ENCODE measurements at regions not wholly inside any gene's neighbourhood (a gene's known extent, or its start where the extent isn't known, plus 50 kb on each side); places are given as distances from the start of the nearest gene placed in this dataset.

DNA sequence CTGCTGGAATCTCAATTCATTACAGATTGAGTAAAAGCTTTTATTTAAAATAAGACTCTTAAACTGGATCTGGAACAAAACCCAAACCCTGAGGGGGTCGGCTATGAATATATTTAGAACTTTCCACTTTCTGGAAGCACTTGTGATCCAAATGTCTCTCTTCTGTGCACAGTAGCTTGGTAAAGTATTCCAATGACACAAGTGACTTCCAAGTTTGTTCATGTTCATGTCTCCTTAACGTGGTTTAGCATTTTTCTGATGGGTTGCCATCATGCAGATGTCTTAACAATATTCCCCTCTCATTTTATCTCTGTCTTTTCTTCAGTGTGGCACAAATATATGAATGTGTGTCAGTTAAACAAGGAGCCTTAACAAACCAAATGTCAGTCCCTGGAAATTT, 191.9 kb upstream of the SORCS1 start:
- no peaks in the 10 kb centered on the region for H3K4me1 Mint-ChIP-seq
- H3K9me3 Mint-ChIP-seq, result peaks cover 0 to 5% (median 0%) of the 10 kb centered on the region in 7 donors
- no peak for DNase-seq
- no peak for ATAC-seq (ENCODE audit: low read depth in 2 of 2)
- no peaks in the 10 kb centered on the region for H3K27me3 Mint-ChIP-seq
- H3K27ac Mint-ChIP-seq, result no peak overlapping the region
- H3K36me3 Mint-ChIP-seq, result no peaks in the 10 kb centered on the region
- H3K4me3 Mint-ChIP-seq, result no peak overlapping the region

DNA sequence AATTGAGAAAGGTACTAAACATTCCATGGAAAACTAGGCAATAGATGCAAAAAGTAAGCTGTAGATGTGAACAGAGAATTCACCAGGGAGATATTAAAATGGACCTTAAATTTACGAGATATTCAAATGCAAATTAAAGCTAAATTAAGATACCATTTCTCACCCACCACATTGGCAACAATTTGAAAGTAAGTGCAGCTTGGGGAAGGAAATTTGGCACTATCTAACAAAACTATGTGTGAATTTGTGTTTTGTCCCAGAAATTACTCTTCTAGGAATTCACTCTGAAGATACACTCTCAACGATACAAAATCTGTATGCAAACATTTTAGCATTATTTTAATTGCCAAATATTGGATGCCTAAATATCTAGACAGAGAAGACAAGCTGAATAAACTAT, 178.2 kb upstream of the SORCS1 start:
- ATAC-seq (ENCODE audit: low read depth in 2 of 2), result no peak
- Mint-ChIP-seq H3K27me3 (no peaks in the 10 kb centered on the region), H3K27ac (no peak overlapping the region), H3K4me3 (no peak overlapping the region), H3K4me1 (no peaks in the 10 kb centered on the region), H3K36me3 (no peaks in the 10 kb centered on the region), H3K9me3 (peaks cover 0 to 30% (median 4%) of the 10 kb centered on the region in 7 donors)
- DNase-seq, result no peak

- H3K27ac Mint-ChIP-seq, result no peak overlapping the region
- H3K4me3 Mint-ChIP-seq, result no peak overlapping the region
- no peaks in the 10 kb centered on the region for H3K36me3 Mint-ChIP-seq
- no peaks in the 10 kb centered on the region for H3K4me1 Mint-ChIP-seq
- no peak for DNase-seq
- no peaks in the 10 kb centered on the region for H3K27me3 Mint-ChIP-seq
- no peak for ATAC-seq (ENCODE audit: low read depth in 2 of 2)
- peaks cover 0 to 30% (median 4%) of the 10 kb centered on the region in 7 donors for H3K9me3 Mint-ChIP-seq
Observed at GRCh38 chr10:107341281-107341680, 176.8 kb upstream of the SORCS1 start.

DNA sequence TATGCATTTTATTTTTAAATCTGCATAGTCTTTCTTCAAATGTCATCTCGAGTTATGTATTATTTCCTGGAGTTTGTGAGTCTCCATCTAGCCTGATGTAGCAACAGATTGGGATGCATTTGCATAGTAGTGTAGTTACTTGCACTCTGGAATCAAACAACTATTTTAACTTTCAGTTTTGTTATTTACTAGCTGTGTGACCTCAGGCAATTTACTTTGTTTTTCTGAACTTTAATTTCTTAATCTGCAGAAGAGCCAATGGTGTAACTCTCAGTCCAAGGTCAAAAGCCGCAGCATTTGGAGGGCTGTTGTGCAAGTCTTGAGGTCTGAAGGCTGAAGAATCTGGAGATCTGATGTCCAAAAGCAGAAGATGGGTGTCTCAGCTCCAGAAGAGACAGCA, 175.8 kb upstream of the SORCS1 start:
- H3K36me3 Mint-ChIP-seq, result no peaks in the 10 kb centered on the region
- H3K4me1 Mint-ChIP-seq, result no peaks in the 10 kb centered on the region
- no peaks in the 10 kb centered on the region for H3K27me3 Mint-ChIP-seq
- H3K4me3 Mint-ChIP-seq, result no peak overlapping the region
- no peak overlapping the region for H3K27ac Mint-ChIP-seq
- H3K9me3 Mint-ChIP-seq, result peaks cover 0 to 24% (median 3%) of the 10 kb centered on the region in 7 donors
- DNase-seq (no peak), ATAC-seq (ENCODE audit: low read depth in 2 of 2) (no peak)

DNA sequence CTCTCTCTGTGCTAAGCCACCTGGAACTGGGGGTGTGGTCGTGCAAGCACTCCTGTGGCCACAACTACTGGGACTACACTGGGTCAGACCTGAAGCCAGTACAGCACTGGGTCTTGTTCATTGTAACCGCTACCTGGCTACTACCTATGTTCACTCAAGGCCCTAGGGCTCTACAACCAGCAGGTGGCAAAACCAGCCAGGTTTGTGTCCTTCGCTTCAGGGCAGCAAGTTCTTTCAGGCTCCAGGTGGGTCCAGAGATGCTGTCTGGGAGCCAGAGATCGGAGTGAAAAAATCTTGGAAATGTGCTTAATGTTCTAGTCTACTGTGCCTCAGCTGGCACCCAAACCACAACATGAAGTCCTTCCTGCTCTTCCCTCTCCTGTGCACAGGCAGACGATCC, 171.6 kb upstream of the SORCS1 start:
- no peak for ATAC-seq (ENCODE audit: low read depth in 2 of 2)
- Mint-ChIP-seq H3K27ac (no peak overlapping the region), H3K27me3 (no peaks in the 10 kb centered on the region), H3K36me3 (no peaks in the 10 kb centered on the region), H3K9me3 (peaks cover 0 to 5% (median 0%) of the 10 kb centered on the region in 7 donors), H3K4me3 (no peak overlapping the region), H3K4me1 (no peaks in the 10 kb centered on the region)
- no peak for DNase-seq

DNA sequence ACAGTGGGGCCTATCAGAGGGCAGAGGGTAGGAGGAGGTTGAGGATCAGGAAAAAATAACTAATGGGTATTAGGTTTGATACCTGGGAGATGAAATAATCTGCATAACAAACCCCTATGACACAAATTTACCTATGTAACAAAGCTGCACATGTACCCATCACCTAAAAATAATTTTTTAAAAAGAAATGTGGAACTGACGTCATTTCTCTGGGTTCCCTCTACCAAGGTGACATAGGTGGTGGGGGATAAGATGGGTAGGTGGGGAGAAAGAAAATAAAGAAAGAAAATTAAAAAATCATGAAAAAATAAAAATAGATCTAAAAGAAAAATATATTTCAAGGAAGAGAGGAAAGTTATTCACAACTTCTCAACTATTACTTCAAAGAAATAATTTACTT, 153.1 kb upstream of the SORCS1 start:
- H3K27me3 Mint-ChIP-seq, result no peaks in the 10 kb centered on the region
- ATAC-seq (ENCODE audit: low read depth in 2 of 2) (no peak), DNase-seq (no peak)
- peaks cover 0 to 2% (median 0%) of the 10 kb centered on the region in 7 donors for H3K9me3 Mint-ChIP-seq
- no peak overlapping the region for H3K27ac Mint-ChIP-seq
- H3K4me1 Mint-ChIP-seq, result no peaks in the 10 kb centered on the region
- no peaks in the 10 kb centered on the region for H3K36me3 Mint-ChIP-seq
- H3K4me3 Mint-ChIP-seq, result no peak overlapping the region

DNA sequence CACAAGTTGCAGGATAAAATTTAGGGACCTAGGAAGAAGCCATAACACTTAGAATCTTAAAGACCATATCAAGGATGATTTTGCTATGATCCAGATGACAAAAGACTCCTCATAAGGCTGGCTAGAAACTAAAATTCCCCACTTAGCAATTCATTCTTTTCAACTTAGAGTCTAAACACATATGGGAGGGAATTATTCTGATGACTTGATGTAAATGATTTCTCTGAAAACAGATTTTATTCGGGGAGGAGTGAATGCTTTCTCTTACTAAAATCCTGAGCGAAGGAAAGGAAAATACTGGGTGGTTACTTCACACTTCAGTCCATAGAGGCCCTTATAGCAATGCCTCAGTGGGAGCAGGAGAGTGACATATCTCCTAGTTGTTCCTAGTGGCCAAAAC, 138.7 kb upstream of the SORCS1 start:
- Mint-ChIP-seq H3K4me3 (no peak overlapping the region), H3K36me3 (no peaks in the 10 kb centered on the region), H3K9me3 (peaks cover 0 to 20% (median 5%) of the 10 kb centered on the region in 7 donors), H3K27ac (no peak overlapping the region), H3K27me3 (no peaks in the 10 kb centered on the region), H3K4me1 (no peaks in the 10 kb centered on the region)
- no peak for ATAC-seq (ENCODE audit: low read depth in 2 of 2)
- no peak for DNase-seq

- no peak overlapping the region for H3K27ac Mint-ChIP-seq
- H3K4me1 Mint-ChIP-seq, result no peaks in the 10 kb centered on the region
- H3K27me3 Mint-ChIP-seq, result no peaks in the 10 kb centered on the region
- H3K4me3 Mint-ChIP-seq, result no peak overlapping the region
- DNase-seq, result no peak
- no peaks in the 10 kb centered on the region for H3K36me3 Mint-ChIP-seq
- no peak for ATAC-seq (ENCODE audit: low read depth in 2 of 2)
- peaks cover 0 to 15% (median 5%) of the 10 kb centered on the region in 7 donors for H3K9me3 Mint-ChIP-seq
Observed at GRCh38 chr10:107299606-107300005, 135.1 kb upstream of the SORCS1 start.

DNA sequence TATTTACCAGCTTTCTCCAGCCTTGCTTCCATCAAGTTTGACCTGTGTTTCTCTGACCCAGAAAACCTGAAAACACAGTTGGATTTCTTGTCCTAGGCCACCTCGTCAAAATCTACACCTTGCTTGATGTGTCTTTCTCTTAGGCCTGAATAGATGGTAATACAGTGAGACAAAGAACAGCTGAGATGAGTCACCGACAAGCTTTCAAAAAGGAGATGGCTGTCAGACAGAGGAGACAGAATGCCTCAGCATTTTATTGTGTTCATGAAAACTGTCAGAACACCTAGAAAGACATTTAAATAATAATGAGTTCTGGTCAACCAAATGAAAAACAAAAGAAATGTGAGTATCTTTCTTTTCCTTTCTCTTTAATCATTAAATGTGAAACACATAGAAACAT, 119.7 kb upstream of the SORCS1 start:
- Mint-ChIP-seq H3K9me3 (peaks cover 0 to 30% (median 8%) of the 10 kb centered on the region in 7 donors), H3K27ac (no peak overlapping the region), H3K4me1 (no peaks in the 10 kb centered on the region)

DNA sequence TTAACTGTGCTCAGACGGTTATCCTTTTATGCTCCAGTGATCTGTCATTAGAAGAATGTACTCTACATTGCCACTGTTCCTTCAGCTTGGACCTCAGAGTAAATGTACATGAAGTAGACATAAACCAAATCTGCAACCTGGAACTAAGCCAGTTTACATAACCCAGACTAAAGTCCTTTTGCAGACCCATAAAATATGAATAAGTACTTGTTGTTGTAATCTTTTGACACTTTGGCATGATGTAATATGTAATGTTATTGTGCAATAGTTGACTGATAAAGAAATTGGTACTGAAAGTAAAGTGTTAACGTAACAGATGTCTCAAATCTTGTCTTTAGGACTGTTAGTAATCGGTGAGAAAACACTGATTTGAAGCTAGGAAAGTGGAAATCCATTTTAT, 115.8 kb upstream of the SORCS1 start:
- H3K36me3 Mint-ChIP-seq, result no peaks in the 10 kb centered on the region
- no peak overlapping the region for H3K4me3 Mint-ChIP-seq
- ATAC-seq (ENCODE audit: low read depth in 2 of 2) (no peak), DNase-seq (no peak)
- H3K27ac Mint-ChIP-seq, result no peak overlapping the region
- H3K27me3 Mint-ChIP-seq, result no peaks in the 10 kb centered on the region
- H3K4me1 Mint-ChIP-seq, result no peaks in the 10 kb centered on the region
- H3K9me3 Mint-ChIP-seq, result peaks cover 3 to 25% (median 7%) of the 10 kb centered on the region in 7 donors

More for the DNA sequence above, 119.7 kb upstream of the SORCS1 start:
- H3K27me3 Mint-ChIP-seq, result no peaks in the 10 kb centered on the region
- DNase-seq (no peak), ATAC-seq (ENCODE audit: low read depth in 2 of 2) (no peak)
- no peak overlapping the region for H3K4me3 Mint-ChIP-seq
- no peaks in the 10 kb centered on the region for H3K36me3 Mint-ChIP-seq

- H3K4me3 Mint-ChIP-seq, result no peak overlapping the region
- H3K27ac Mint-ChIP-seq, result no peak overlapping the region
- no peak for ATAC-seq (ENCODE audit: low read depth in 2 of 2)
- H3K27me3 Mint-ChIP-seq, result no peaks in the 10 kb centered on the region
- no peak for DNase-seq
- H3K9me3 Mint-ChIP-seq, result peaks cover 2 to 13% (median 7%) of the 10 kb centered on the region in 7 donors
- no peaks in the 10 kb centered on the region for H3K4me1 Mint-ChIP-seq
- no peaks in the 10 kb centered on the region for H3K36me3 Mint-ChIP-seq
Observed at GRCh38 chr10:107277591-107277990, 113.1 kb upstream of the SORCS1 start.

DNA sequence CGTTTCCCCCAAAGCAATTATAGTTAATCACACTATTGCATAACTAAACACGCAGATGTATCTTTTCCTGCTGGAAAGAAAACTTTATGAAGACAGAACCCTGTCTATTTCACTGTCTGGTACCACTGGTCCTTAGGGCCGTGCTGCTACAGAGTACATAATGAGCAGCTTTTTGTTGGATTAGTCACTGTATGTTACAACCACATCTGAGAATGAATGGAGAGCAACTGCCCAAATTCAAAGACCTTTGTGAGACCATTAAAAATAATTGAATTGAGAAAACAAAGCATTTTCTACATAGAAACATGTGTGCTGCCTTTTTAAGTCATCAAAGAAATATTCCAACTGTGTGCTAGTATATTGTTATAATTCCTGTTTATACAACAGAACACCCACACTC, 111.3 kb upstream of the SORCS1 start:
- DNase-seq (no peak), ATAC-seq (ENCODE audit: low read depth in 2 of 2) (no peak)
- Mint-ChIP-seq H3K9me3 (peaks cover 0 to 8% (median 2%) of the 10 kb centered on the region in 7 donors), H3K27me3 (no peaks in the 10 kb centered on the region), H3K4me1 (no peaks in the 10 kb centered on the region), H3K36me3 (no peaks in the 10 kb centered on the region), H3K27ac (no peak overlapping the region), H3K4me3 (no peak overlapping the region)

- H3K4me3 Mint-ChIP-seq, result no peak overlapping the region
- no peaks in the 10 kb centered on the region for H3K27me3 Mint-ChIP-seq
- DNase-seq (no peak), ATAC-seq (ENCODE audit: low read depth in 2 of 2) (no peak)
- H3K4me1 Mint-ChIP-seq, result no peaks in the 10 kb centered on the region
- H3K9me3 Mint-ChIP-seq, result peaks cover 0 to 13% (median 0%) of the 10 kb centered on the region in 7 donors
- H3K27ac Mint-ChIP-seq, result no peak overlapping the region
- H3K36me3 Mint-ChIP-seq, result no peaks in the 10 kb centered on the region
Observed at GRCh38 chr10:107269626-107270025, 105.1 kb upstream of the SORCS1 start.

DNA sequence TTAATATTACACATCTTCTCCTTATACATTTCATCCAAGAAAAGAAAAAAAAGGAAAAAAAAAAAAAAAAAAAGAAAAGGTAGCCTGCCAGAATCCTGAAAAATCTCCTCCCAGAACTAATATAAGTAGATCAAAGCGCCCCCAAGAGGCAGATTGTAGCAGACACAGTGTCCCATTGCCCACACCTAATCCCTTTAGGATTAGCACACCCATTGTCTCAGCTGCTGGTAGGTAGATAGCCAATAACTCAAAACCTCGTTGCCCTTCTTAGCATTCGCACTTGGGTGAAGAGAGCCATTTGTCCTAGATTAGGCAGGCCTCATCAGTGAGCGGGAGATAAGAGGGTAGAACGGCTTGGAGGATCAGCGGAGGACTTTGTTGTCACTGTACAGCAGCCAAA, 100.2 kb upstream of the SORCS1 start:
- H3K4me3 Mint-ChIP-seq, result no peak overlapping the region

DNA sequence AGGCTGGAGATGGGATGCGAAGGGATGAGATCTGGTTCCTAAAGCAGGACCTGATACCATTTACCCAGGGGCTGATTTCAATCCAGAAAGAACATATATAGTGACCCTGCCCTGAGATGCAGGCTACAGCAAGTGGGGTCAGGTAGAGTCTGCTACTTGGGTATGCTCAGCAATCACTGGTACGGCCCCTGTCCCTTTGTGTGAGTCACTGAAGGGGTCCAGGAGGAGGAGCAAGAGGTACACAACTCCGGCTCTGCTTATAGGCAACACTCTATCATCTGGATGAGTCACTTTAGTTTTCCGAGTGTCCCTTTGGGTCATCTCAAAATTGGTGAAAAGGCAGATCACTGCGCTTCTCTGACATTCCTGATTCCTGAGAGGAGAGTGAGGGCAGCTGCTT, 79.6 kb upstream of the SORCS1 start:
- Mint-ChIP-seq H3K4me3 (peak overlapping the region in 1 of 8 donors; percentile 56), H3K27me3 (no peaks in the 10 kb centered on the region), H3K4me1 (no peaks in the 10 kb centered on the region), H3K27ac (no peak overlapping the region), H3K9me3 (peaks cover 0 to 8% (median 0%) of the 10 kb centered on the region in 7 donors), H3K36me3 (no peaks in the 10 kb centered on the region)
- DNase-seq (no peak), ATAC-seq (ENCODE audit: low read depth in 2 of 2) (no peak)

More for the DNA sequence above, 100.2 kb upstream of the SORCS1 start:
- ATAC-seq (ENCODE audit: low read depth in 2 of 2) (no peak), DNase-seq (no peak)
- peaks cover 0 to 20% (median 4%) of the 10 kb centered on the region in 7 donors for H3K9me3 Mint-ChIP-seq
- H3K36me3 Mint-ChIP-seq, result no peaks in the 10 kb centered on the region
- H3K27ac Mint-ChIP-seq, result no peak overlapping the region
- no peaks in the 10 kb centered on the region for H3K27me3 Mint-ChIP-seq
- H3K4me1 Mint-ChIP-seq, result no peaks in the 10 kb centered on the region

Measured in naive B cell (primary cell).